NCI-H2081 (cell line): ENCODE measurements at regions not wholly inside any gene's neighbourhood (a gene's known extent, or its start where the extent isn't known, plus 50 kb on each side); places are given as distances from the start of the nearest gene placed in this dataset.

Experiments used
- DNase-seq, 2 experiments: peaks; one replicate each; lab custom pipeline; 2025; lab: John Stamatoyannopoulos, UW

- DNase-seq, result no peak
Observed at GRCh38 chr1:162921311-162921710, 60.3 kb upstream of the CCDC190 start.

- DNase-seq, result no peak
Observed at GRCh38 chr1:162919034-162919433, 58.1 kb upstream of the CCDC190 start.

GRCh38 chr1:162918151-162918754 lies 57.3 kb upstream of the CCDC190 start:
- no peak for DNase-seq

GRCh38 chr1:162916821-162917613 lies 56.0 kb upstream of the CCDC190 start:
- DNase-seq, result no peak

GRCh38 chr1:162916407-162916806 lies 55.4 kb upstream of the CCDC190 start:
- no peak for DNase-seq

GRCh38 chr1:162914601-162915000 lies 53.6 kb upstream of the CCDC190 start:
- DNase-seq, result no peak

DNA sequence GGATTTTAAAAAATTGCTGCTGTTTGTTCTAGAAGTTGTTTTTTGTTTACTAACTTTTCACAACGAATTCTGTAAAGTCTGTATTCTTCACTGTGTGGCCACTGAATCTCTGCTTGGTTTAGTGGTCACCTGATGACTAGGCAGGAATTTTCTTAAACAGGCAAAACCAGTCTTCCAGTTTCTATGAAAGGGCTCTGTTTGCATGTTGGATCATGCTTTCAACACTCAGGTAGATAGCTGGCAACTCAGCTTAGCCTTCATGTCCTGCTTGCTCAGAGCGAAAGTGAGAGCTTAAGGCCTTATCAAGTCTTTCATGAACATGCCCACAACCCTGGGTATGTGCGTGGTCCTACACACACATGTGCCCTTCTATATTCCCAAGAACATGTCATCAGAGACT lies 52.4 kb upstream of the CCDC190 start:
- DNase-seq, result no peak

DNA sequence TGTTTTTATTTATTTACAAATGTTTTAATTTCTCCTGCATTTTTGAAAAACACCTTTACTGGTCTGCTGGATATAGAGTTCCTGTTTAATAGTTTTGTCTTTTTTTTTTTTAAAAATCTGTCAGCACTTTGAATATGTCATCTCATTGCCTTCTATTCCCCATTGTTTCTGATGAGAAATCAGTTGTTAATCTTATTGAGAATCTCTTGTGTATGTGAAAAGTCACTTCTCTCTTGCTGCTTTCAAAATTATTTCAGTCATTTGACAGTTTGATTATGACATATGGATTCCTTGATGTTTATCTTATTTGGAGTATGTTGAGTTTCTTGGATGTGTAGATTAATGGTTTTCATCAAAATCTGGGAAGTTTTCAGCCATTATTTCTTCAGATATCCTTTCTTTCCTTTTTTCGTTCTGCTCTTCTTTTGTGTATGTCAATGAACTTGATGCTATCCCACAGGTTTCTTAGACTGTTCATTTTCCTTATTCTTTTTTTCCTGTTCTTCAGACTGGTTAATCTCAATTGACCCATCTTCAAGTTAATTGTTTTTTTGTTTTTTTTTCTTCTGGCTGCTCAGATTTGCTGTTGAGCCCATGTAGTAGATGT lies 51.2 kb upstream of the CCDC190 start:
- no peak for DNase-seq
